H1 (cell line): ENCODE measurements at regions not wholly inside any gene's neighbourhood (a gene's known extent, or its start where the extent isn't known, plus 50 kb on each side); places are given as distances from the start of the nearest gene placed in this dataset.

ENCODE experiments used
- CTCF ChIA-PET: fragments of 300-600 bp; sonication (Branson Sonifier 250); formaldehyde crosslinking; loops from one replicate; lab custom pipeline; 2021; ENCODE audit not compliant: partially characterized antibody; lab: Charles Lee
- POLR2A ChIA-PET: fragments of 300-600 bp; sonication (Branson Sonifier 250); formaldehyde crosslinking; loops from one replicate; lab custom pipeline; 2021; ENCODE audit warnings: inconsistent platforms; ENCODE audit not compliant: partially characterized antibody; lab: Charles Lee
- DNase-seq, 2 experiments: peaks; one replicate each; pipeline versions ENCODE4 v3.0.0 to v3.0.0-alpha.2; 2010 to 2022; ENCODE audit warnings: low spot score in 2 of 2, low read depth in 1 of 2, mixed read lengths in 1 of 2
- FAIRE-seq: peaks from 2 replicates; lab custom pipeline; 2011; peaks lifted over from hg19 to GRCh38; lab: Jason Lieb, UNC
- H2AFZ ChIP-seq: 2 replicates; pipeline ENCODE4 v1.8.1; 2012; ENCODE audit warnings: low read length, inconsistent platforms
- H2AK5ac ChIP-seq: 2 replicates; pipeline ENCODE4 v1.6.1; 2013; ENCODE audit warnings: low read depth, low read length
- H2BK120ac ChIP-seq: replicated peaks from 2 replicates; pipeline ENCODE3; 2013; ENCODE audit warnings: low read depth, low read length, inconsistent platforms
- H2BK12ac ChIP-seq: 2 replicates; pipeline ENCODE4 v1.6.1; 2013; ENCODE audit warnings: low read depth, low read length
- H2BK15ac ChIP-seq: 2 replicates; pipeline ENCODE4 v1.6.1; 2013; ENCODE audit warnings: low read length
- H2BK20ac ChIP-seq: 2 replicates; pipeline ENCODE4 v1.6.1; 2013; ENCODE audit warnings: low read length
- H2BK5ac ChIP-seq: 2 replicates; pipeline ENCODE4 v1.6.1; 2013; ENCODE audit warnings: low read depth, low read length
- H3K14ac ChIP-seq: 2 replicates; pipeline ENCODE4 v1.6.1; 2013; ENCODE audit warnings: inconsistent platforms; ENCODE audit not compliant: insufficient read length
- H3K18ac ChIP-seq: 2 replicates; pipeline ENCODE4 v1.6.1; 2013; ENCODE audit warnings: low read length; ENCODE audit errors: extremely low read depth
- H3K23ac ChIP-seq: 2 replicates; pipeline ENCODE4 v1.6.1; 2013; ENCODE audit warnings: inconsistent platforms; ENCODE audit not compliant: insufficient read length
- H3K23me2 ChIP-seq: 2 replicates; pipeline ENCODE4 v1.6.1; 2013; ENCODE audit warnings: low read depth, low read length
- H3K27ac ChIP-seq: 2 replicates; pipeline ENCODE4 v1.6.1; 2011; ENCODE audit warnings: low read depth, low read length, inconsistent platforms
- H3K27me3 ChIP-seq, 4 experiments: replicated peaks in 1 of 4; 1 replicate in 1 of 4; 2 replicates in 3 of 4; pipeline versions ENCODE4 v1.6.1 to v1.8.1; 2011 to 2013; ENCODE audit warnings: low read length in 3 of 4, mild to moderate bottlenecking in 3 of 4, inconsistent platforms in 2 of 4, mixed read lengths in 2 of 4, moderate library complexity in 1 of 4; ENCODE audit not compliant: control insufficient read depth in 3 of 4, insufficient read depth in 3 of 4; ENCODE audit errors: extremely low read depth in 1 of 4
- H3K36me3 ChIP-seq, 4 experiments: 2 replicates each; pipeline versions ENCODE4 v1.6.1 to v1.8.1; 2011 to 2013; ENCODE audit warnings: mild to moderate bottlenecking in 4 of 4, low read length in 3 of 4, moderate library complexity in 2 of 4, control low read depth in 1 of 4, inconsistent platforms in 1 of 4; ENCODE audit not compliant: insufficient read depth in 4 of 4, control insufficient read depth in 2 of 4
- H3K4ac ChIP-seq: replicated peaks from 2 replicates; pipeline ENCODE3; 2013; ENCODE audit warnings: low read length, low read depth, mixed read lengths, inconsistent platforms; ENCODE audit not compliant: insufficient read length
- H3K4me1 ChIP-seq, 4 experiments: replicated peaks in 1 of 4; 1 replicate in 1 of 4; 2 replicates in 3 of 4; pipeline versions ENCODE4 v1.6.1 to v1.8.1; 2011 to 2013; ENCODE audit warnings: low read length in 3 of 4, inconsistent platforms in 2 of 4, mixed read lengths in 1 of 4; ENCODE audit not compliant: insufficient read depth in 4 of 4, control insufficient read depth in 3 of 4
- H3K4me2 ChIP-seq, 2 experiments: 2 replicates each; pipeline versions ENCODE4 v1.6.1 to v1.8.1; 2011 to 2013; ENCODE audit warnings: low read depth in 2 of 2, low read length in 2 of 2, control low read depth in 1 of 2, inconsistent platforms in 1 of 2, mild to moderate bottlenecking in 1 of 2; ENCODE audit not compliant: insufficient read depth in 1 of 2
- H3K4me3 ChIP-seq, 4 experiments: fragments of 200-600, 300-600 bp in 1 of 4; sonication (generic), shearing (Covaris generic), sonication (Bioruptor Twin) in 1 of 4; 2 replicates each; pipeline versions ENCODE4 v1.5.1 to v1.8.1; 2011 to 2016; ENCODE audit warnings: low read length in 4 of 4, low read depth in 3 of 4, control low read depth in 2 of 4, inconsistent platforms in 2 of 4, mild to moderate bottlenecking in 2 of 4, mixed read lengths in 1 of 4, moderate library complexity in 1 of 4; ENCODE audit not compliant: insufficient read depth in 2 of 4; ENCODE audit errors: extremely low read depth in 1 of 4
- H3K56ac ChIP-seq: replicated peaks from 2 replicates; pipeline ENCODE3; 2013; ENCODE audit warnings: low read depth, mild to moderate bottlenecking, mixed read lengths, low read length, inconsistent platforms; ENCODE audit not compliant: insufficient read length
- H3K79me1 ChIP-seq: 2 replicates; pipeline ENCODE4 v1.6.1; 2013; ENCODE audit warnings: low read depth, low read length, control low read depth
- H3K79me2 ChIP-seq, 2 experiments: 2 replicates each; pipeline versions ENCODE4 v1.6.1 to v1.8.1; 2012 to 2013; ENCODE audit warnings: low read length in 2 of 2, mild to moderate bottlenecking in 2 of 2, inconsistent platforms in 1 of 2; ENCODE audit not compliant: insufficient read depth in 2 of 2, control insufficient read depth in 1 of 2
- H3K9ac ChIP-seq, 4 experiments: replicated peaks in 1 of 4; 1 replicate in 1 of 4; 2 replicates in 3 of 4; pipeline versions ENCODE4 v1.6.1 to v1.8.1; 2011 to 2013; ENCODE audit warnings: low read depth in 3 of 4, low read length in 3 of 4, control low read depth in 2 of 4, mild to moderate bottlenecking in 2 of 4, moderate library complexity in 2 of 4, inconsistent platforms in 1 of 4; ENCODE audit errors: extremely low read depth in 1 of 4
- H3K9me3 ChIP-seq, 2 experiments: 2 replicates each; pipeline versions ENCODE4 v1.6.1 to v1.8.1; 2012 to 2013; ENCODE audit warnings: mild to moderate bottlenecking in 2 of 2, moderate library complexity in 2 of 2, control low read depth in 1 of 2, inconsistent platforms in 1 of 2, low read depth in 1 of 2, low read length in 1 of 2, mixed read lengths in 1 of 2; ENCODE audit not compliant: insufficient read depth in 2 of 2
- H4K20me1 ChIP-seq, 2 experiments: replicated peaks in 1 of 2; 2 replicates each; pipeline versions ENCODE3 to v1.8.1; 2011 to 2013; ENCODE audit warnings: inconsistent platforms in 2 of 2, low read length in 2 of 2, mild to moderate bottlenecking in 1 of 2; ENCODE audit not compliant: insufficient read depth in 2 of 2, control insufficient read depth in 1 of 2
- H4K5ac ChIP-seq: 2 replicates; pipeline ENCODE4 v1.6.1; 2013; ENCODE audit warnings: low read length, low read depth, mixed read lengths, inconsistent platforms; ENCODE audit not compliant: insufficient read length
- H4K8ac ChIP-seq: 2 replicates; pipeline ENCODE4 v1.8.0; 2013; ENCODE audit warnings: mild to moderate bottlenecking, moderate library complexity, low read length, inconsistent platforms; ENCODE audit not compliant: insufficient read depth; ENCODE audit errors: extremely low read depth
- H4K91ac ChIP-seq: replicated peaks from 2 replicates; pipeline ENCODE3; 2013; ENCODE audit warnings: low read length, mixed read lengths, inconsistent platforms; ENCODE audit not compliant: insufficient read length
- BCL11A ChIP-seq, 2 experiments: IDR thresholded peaks; one replicate each; pipeline ENCODE4 v1.6.1; 2011; ENCODE audit warnings: low read depth in 2 of 2, low read length in 2 of 2, mild to moderate bottlenecking in 2 of 2
- KDM4A ChIP-seq: IDR thresholded peaks from one replicate; pipeline ENCODE4 v1.7.1; 2012; ENCODE audit warnings: low read depth, mild to moderate bottlenecking, moderate library complexity, low read length, inconsistent platforms; ENCODE audit not compliant: severe bottlenecking
- KDM5A ChIP-seq: fragments of 200-600 bp; IDR thresholded peaks from 2 replicates; pipeline ENCODE4 v1.7.1; 2012; ENCODE audit warnings: mild to moderate bottlenecking, low read length, inconsistent platforms, mixed read lengths
- POU5F1 ChIP-seq: IDR thresholded peaks from 2 replicates; pipeline ENCODE4 v1.6.1; 2011; ENCODE audit warnings: low read depth, mild to moderate bottlenecking, low read length, moderate library complexity
- RXRA ChIP-seq: IDR thresholded peaks from 2 replicates; pipeline ENCODE4 v1.6.1; 2011; ENCODE audit warnings: low read depth, mild to moderate bottlenecking, low read length, moderate library complexity; ENCODE audit not compliant: insufficient read depth
- SIN3A ChIP-seq, 2 experiments: IDR thresholded peaks in 1 of 2; conservative IDR thresholded peaks in 1 of 2; 2 replicates each; pipeline ENCODE4 v1.6.1; 2011 to 2012; ENCODE audit warnings: low read length in 2 of 2, improper control_type of control experiment in 1 of 2, low read depth in 1 of 2, mild to moderate bottlenecking in 1 of 2
- TAF7 ChIP-seq: optimal IDR thresholded peaks from 2 replicates; pipeline ENCODE3; 2011; ENCODE audit warnings: low read depth, mild to moderate bottlenecking, inconsistent platforms, low read length, moderate library complexity, borderline replicate concordance
- TF ChIP-seq, protein P1 (sequence below): IDR thresholded peaks from 2 replicates; pipeline ENCODE4 v1.6.1; 2011; ENCODE audit warnings: low read depth, mild to moderate bottlenecking, low read length; ENCODE audit not compliant: insufficient read depth

- POLR2A ChIA-PET, result no interaction called here
- no peak overlapping the region for H2BK12ac ChIP-seq
These were observed 157.2 kb upstream of the ERCC6L2 start for GRCh38 chr9:95718263-95718662.

More at GRCh38 chr9:95718263-95718662, 157.2 kb upstream of the ERCC6L2 start:
- Histone ChIP-seq H3K9ac (no peak overlapping the region), H3K23ac (no peak overlapping the region), H4K5ac (no peak overlapping the region), H4K20me1 (no peaks in the 10 kb centered on the region), H3K4ac (no peak overlapping the region), H2BK15ac (no peak overlapping the region), H3K4me1 (no peaks in the 10 kb centered on the region), H3K14ac (no peak overlapping the region), H2BK120ac (no peak overlapping the region), H3K36me3 (no peaks in the 10 kb centered on the region), H2BK5ac (no peak overlapping the region), H3K4me2 (no peak overlapping the region), H3K27ac (no peak overlapping the region), H2AK5ac (no peak overlapping the region), H3K79me1 (no peaks in the 10 kb centered on the region), H3K9me3 (no peaks in the 10 kb centered on the region; a peak in 1 of 4 replicates), H4K91ac (no peak overlapping the region), H2AFZ (no peak overlapping the region), H3K18ac (no peak overlapping the region), H3K56ac (no peak overlapping the region), H4K8ac (no peak overlapping the region), H3K79me2 (no peaks in the 10 kb centered on the region), H3K27me3 (no peaks in the 10 kb centered on the region), H3K4me3 (no peak overlapping the region), H2BK20ac (no peak overlapping the region)
- FAIRE-seq (no peak), DNase-seq (no peak)
- CTCF ChIA-PET, result interaction anchor here (0.9 to 2.7 kb wide), 4 partner anchors 9 to 308 kb away, joined by 3 to 14 read pairs (median 10); no protein-coding TSS in a partner anchor
- TF ChIP-seq SIN3A (conservative IDR thresholded peaks at IDR 0.05 in 1 of 2, IDR thresholded peaks at IDR 0.05 in 1 of 2; ENCODE audit: low read depth in 1 of 2, low read length in 2 of 2) (no peak), KDM4A (no peak), RXRA (no peak), POU5F1 (no peak), BCL11A (IDR thresholded peaks at IDR 0.05; ENCODE audit: low read depth in 2 of 2, low read length in 2 of 2) (no peak), TAF7 (no peak), KDM5A (no peak)
- TF ChIP-seq, protein P1, sequence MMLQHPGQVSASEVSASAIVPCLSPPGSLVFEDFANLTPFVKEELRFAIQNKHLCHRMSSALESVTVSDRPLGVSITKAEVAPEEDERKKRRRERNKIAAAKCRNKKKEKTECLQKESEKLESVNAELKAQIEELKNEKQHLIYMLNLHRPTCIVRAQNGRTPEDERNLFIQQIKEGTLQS, result no peak
- TF ChIP-seq, all 59 proteins: peak for 0
- no peaks in the 10 kb centered on the region; the same call in 1 of the 2 replicates for H3K23me2 ChIP-seq
